ENCODE measurements at regions not wholly inside any gene's neighbourhood (a gene's known extent, or its start where the extent isn't known, plus 50 kb on each side); places are given as distances from the start of the nearest gene placed in this dataset.

GRCh38 chr11:62018981-62019664 is 51.7 kb upstream of the FTH1 start:
- no peak for DNase-seq (ENCODE audit: low spot score)
- WGBS, result 98% methylated on average over 2 of the region's 2 CpGs
- H3K27ac ChIP-seq (ENCODE audit: low read depth in 1 of 2, low read length in 2 of 2), result no peak overlapping the region

More at GRCh38 chr11:62018981-62019664, 51.7 kb upstream of the FTH1 start:
- TF ChIP-seq RXRA (IDR thresholded peaks at IDR 0.05), result no peak
- TF ChIP-seq REST (IDR thresholded peaks at IDR 0.05), result no peak
- TF ChIP-seq NR2F2 (IDR thresholded peaks at IDR 0.05), result no peak
- no peak for TF ChIP-seq SP1 (IDR thresholded peaks at IDR 0.05)
- TF ChIP-seq HNF4A (conservative IDR thresholded peaks at IDR 0.05), result no peak
- TF ChIP-seq GABPA (IDR thresholded peaks at IDR 0.05 in 1 of 2, conservative IDR thresholded peaks at IDR 0.05 in 1 of 2), result no peak
- TF ChIP-seq FOXA1 (IDR thresholded peaks at IDR 0.05), result no peak
- TF ChIP-seq CTCF (IDR thresholded peaks at IDR 0.05; ENCODE audit: low read depth, low read length, missing input control), result no peak
- TF ChIP-seq FOXA2 (IDR thresholded peaks at IDR 0.05), result no peak
- no peak for TF ChIP-seq MAX (IDR thresholded peaks at IDR 0.05)
- TF ChIP-seq YY1 (IDR thresholded peaks at IDR 0.05), result no peak
- TF ChIP-seq ZBTB33 (IDR thresholded peaks at IDR 0.05), result no peak
- no peak for TF ChIP-seq HNF4G (IDR thresholded peaks at IDR 0.05)
- TF ChIP-seq RAD21 (IDR thresholded peaks at IDR 0.05), result no peak
- no peak for TF ChIP-seq EGR1 (IDR thresholded peaks at IDR 0.05; ENCODE audit: low read depth in 2 of 2)
- no peak for TF ChIP-seq ATF3 (IDR thresholded peaks at IDR 0.05)
- TF ChIP-seq JUND (IDR thresholded peaks at IDR 0.05), result no peak
- no peak for TF ChIP-seq TAF1 (conservative IDR thresholded peaks at IDR 0.05)
- no peak overlapping the region for H3K9ac ChIP-seq (ENCODE audit: low read depth in 1 of 2, low read length in 2 of 2)
- H3K4me3 ChIP-seq (ENCODE audit: low read depth in 1 of 3, low read length in 3 of 3), result no peak overlapping the region
- peaks cover 0 to 2% (median 0%) of the 10 kb centered on the region in 4 donors for H3K9me3 ChIP-seq (ENCODE audit: control insufficient read depth in 4 of 4, low read length in 3 of 4)
- H3K36me3 ChIP-seq (ENCODE audit: control insufficient read depth in 4 of 4, insufficient read depth in 3 of 4, low read depth in 1 of 4, low read length in 3 of 4), result no peaks in the 10 kb centered on the region
- no peaks in the 10 kb centered on the region for H3K27me3 ChIP-seq (ENCODE audit: control insufficient read depth in 4 of 4, insufficient read depth in 4 of 4, low read length in 3 of 4)
- H3K4me1 ChIP-seq (ENCODE audit: control insufficient read depth in 4 of 4, insufficient read depth in 4 of 4, low read length in 3 of 4), result peaks cover 0 to 6% (median under 1%) of the 10 kb centered on the region in 4 donors

Data from liver (tissue), 8 donors.